ENCODE measurements at regions not wholly inside any gene's neighbourhood (a gene's known extent, or its start where the extent isn't known, plus 50 kb on each side); places are given as distances from the start of the nearest gene placed in this dataset.
A peak's percentile ranks its signal among the peaks of the same experiment; 100 is the strongest.

DNA sequence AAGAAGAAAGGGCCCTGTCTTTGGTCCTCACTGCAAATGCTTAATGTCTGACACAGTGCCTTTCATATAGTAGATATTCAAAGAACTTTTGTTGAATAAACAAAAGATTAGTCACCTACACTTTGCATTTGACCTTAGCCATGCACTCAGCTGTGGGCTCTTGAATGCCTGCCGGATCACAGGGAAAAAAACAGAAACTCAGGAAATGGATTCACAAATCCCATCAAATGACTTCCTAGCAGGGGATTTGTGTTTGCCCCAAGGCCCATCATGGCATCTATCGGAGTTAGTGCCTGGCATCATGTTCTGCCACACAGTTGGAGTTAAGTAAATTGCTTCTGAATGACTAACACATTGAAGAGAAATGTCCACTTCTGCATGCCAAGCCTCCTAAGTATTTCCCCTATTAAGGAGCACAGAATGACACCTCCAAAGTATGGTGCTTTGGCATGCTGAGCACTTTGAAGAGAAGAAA is 72.3 kb upstream of the DST start:
- DNase-seq (ENCODE audit: low read depth) = peak; percentile 81

DNA sequence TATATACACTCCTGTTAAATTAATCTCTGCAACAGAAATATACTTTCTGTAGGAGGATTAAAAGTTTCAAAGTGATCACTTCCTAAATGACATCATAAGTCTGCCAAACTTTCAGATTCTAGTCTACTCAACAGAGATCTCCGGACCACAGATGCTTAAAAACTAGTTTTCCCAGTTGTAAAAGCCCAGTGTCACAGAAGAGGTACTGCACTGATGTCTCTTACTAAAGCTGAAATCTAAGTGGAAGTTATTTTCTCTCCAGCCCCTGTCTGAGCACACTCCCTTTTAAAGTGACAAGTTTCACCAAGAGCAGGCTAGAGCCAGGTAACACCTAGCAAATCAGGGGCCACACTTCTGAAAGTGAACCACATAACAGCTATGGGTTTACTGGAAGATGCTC is 71.6 kb upstream of the DST start:
- DNase-seq (ENCODE audit: low read depth) = no peak

DNA sequence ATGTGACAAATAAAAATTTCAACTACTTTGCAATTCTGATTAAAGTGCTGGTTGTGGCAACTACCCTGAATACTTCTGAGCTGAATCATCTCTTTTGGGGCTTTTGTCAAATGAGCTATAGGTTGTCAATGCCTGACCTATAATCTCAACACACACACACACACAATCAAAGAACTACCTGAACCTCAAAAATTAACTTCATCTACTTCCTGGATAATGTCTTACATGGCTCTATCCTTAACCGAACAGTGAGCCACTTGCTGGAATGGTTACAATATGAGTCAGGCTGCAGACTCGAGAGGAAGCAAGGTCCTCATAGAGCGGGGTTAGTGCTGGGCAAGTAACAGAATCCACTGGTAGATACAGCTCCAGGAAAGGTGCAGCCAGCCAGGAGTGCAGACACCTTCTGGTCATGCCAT is 70.6 kb upstream of the DST start:
- peak; percentile 87 for DNase-seq (ENCODE audit: low read depth)

DNA sequence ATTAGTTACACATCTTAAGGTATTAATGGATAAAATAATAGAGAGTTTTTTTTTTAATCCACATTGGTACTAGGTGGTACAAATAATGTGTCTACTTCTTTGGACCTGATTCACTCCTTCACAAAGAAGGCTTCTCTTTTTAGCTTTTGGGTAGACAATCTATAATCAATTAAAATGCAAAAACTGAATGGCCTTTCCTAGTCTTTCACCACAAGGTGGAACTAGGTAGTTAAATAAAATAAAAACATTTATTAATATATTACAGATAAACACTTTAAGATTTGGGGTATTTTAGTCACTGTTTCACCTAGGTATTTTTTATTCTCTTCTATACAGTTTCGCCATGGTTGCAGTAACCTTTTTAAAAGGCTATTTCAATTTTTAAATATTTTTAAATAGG is 68.3 kb upstream of the DST start:
- no peak for DNase-seq (ENCODE audit: low read depth)

DNA sequence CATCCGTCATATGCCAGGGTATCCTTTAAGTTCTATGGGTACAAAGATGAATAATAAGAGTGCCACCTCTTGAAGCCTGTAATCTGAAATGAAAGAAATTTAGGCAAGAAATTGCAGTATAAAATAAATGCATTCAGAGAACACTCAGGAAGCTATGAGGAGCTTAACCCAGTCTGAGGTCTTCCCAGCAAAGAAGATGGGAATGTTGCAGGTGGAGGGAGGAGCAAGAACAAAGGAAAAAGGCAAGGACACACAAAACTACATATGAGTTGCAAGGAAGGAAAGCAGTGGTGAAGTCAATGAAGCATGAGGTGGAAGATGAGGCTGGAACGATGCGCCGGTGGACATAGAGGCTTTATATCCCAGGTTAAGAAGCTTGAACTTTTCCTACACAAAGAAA is 67.0 kb upstream of the DST start:
- DNase-seq (ENCODE audit: low read depth) = no peak

DNA sequence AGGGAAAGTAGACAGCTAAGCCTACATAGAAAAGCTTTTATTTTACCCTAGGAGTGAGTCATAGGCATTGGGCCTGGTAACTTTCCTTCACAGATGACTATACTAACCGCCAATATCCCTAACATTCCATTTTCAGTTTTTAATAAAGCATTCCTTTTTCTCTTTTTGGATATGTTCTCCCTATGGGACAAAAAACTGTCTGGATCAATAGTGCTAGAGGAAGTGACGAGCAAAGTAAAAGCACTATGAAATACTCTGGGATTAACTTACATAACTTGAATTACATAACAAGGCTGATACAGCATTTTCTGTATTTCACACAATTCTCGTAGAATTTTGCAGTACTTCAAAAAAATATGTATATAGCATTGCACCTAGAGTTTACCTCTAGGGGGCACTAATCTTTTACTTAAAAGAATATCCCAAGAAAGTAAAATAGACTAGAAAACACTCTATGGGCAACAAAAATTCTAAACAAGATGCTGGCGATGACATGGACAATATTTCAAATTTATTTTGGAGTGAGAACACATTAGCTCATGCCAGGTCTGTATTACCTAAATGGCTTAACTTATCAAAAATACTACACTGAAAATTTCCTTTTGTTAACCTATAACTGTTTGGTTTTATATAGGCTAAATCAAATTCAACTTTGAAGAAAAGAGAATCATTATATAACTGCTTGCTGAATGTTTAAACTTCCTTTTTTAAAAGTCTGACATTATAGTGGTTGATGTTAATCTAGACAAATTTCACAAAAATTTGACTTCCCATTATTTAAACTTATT is 66.3 kb upstream of the DST start:
- DNase-seq (ENCODE audit: low read depth) = peak; percentile 81

DNA sequence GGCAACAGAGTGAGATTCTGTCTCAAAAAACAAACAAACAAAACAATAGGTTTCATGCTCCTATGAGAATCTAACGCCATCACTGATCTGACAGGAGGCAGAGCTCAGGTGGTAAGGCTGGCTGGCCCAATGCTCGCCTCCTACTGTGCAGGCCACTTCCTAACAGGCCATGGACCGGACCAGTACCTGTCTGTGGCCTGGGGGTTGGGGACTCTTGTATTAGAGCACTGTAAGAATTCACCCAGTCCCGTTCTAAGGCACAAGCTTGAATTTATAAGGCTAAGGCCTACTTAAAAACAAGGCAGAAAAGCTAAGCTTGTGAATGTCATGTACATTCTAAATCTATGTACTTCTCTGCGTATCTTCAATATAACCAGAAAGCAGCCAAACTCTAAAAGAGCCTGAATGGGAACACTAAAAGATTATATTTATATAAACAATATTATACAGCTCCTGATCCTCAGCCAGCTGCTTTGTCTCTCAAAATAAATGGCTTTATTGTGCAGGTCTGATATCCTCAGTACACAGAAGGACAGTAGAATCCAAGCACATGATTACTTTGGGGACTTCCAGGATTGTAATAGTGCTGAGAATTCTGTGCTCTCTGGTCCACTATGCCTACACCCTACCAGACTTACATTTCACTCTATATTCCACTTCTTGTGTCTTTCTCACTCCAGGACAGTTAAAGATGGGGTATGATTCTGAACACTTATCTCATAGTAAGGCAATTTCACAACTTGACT is 64.5 kb upstream of the DST start:
- no peak for DNase-seq (ENCODE audit: low read depth)

DNA sequence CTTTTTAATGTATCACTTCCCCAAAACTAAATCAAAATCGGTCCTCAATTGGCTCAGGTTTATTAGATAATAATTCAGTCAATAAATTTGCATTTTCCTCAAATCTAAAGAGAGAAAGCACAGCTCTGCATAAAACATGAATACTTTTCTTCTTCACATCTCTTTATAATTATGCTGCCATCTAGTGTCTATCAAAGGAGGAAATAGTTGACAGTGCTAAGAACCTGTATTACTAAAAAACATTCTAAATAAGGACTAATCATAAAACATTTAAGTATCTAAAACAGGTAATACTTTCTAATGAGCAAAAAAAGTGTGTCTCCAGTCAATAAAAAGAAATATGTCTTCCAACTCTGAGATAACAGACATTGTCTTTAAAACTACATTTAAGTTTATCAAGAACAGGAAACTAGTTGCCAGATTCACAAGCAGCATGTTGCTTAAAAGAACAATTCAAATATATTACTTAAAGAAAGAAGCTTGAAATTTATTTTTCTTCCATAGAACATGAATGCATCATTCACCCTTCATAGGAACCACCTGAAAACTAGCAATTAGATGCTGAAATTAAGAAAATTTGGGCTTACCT is 56.5 kb upstream of the DST start:
- peak; percentile 45 for DNase-seq (ENCODE audit: low read depth)

DNA sequence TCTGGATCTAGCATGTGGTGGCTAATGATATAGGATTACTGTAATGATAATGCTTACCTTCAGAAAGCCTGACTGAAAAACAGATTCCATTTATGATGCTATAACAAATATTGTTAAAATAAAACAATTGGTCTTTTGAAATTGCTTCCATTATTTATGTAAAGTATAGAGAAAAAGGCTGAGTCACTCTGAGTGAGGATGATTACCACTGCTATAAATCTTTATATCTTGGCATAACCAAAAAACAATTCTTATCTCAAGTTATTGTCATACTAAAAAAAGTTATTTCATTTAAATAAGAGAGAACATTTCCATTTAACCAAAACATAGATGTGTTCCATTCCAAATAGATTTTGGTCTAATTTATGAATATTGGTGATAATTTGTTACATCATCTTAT is 53.0 kb upstream of the DST start:
- peak; percentile 59 for DNase-seq (ENCODE audit: low read depth)

DNA sequence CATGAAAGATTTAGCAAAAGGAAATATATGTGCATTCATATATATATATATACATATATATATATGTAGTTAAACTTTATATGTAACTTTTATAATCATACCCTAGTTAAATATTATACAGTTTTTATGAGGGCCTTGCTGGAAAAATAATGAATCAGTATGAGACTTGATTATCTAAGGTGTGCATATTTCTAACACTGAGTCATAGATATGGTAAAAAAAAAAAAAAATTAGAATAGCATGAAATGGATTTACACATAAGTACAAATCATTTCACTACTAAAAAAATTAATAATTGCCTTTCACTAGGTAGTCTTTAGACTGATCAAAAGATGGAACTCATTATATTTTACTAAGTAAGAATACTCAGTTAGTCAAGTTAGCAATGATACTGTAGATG is 51.3 kb upstream of the DST start:
- no peak for DNase-seq (ENCODE audit: low read depth)

DNA sequence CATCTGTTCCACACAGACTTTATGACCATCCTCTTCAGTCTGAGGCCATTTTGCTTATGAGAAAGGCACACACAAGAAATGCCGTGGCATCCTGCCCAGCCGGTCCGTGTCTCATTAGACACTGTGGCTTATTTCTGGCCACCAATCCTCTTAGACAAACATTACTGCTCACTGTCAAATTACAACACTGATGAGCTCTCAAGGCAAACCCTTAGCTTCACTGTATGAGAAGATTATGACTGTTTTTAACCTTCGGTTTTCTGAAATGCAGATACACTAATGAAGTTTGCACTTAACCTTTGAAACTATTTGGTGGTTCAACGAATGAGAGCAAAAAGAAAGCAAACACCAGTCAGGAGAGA is 50.5 kb upstream of the DST start:
- DNase-seq (ENCODE audit: low read depth) = peak; percentile 94

DNA sequence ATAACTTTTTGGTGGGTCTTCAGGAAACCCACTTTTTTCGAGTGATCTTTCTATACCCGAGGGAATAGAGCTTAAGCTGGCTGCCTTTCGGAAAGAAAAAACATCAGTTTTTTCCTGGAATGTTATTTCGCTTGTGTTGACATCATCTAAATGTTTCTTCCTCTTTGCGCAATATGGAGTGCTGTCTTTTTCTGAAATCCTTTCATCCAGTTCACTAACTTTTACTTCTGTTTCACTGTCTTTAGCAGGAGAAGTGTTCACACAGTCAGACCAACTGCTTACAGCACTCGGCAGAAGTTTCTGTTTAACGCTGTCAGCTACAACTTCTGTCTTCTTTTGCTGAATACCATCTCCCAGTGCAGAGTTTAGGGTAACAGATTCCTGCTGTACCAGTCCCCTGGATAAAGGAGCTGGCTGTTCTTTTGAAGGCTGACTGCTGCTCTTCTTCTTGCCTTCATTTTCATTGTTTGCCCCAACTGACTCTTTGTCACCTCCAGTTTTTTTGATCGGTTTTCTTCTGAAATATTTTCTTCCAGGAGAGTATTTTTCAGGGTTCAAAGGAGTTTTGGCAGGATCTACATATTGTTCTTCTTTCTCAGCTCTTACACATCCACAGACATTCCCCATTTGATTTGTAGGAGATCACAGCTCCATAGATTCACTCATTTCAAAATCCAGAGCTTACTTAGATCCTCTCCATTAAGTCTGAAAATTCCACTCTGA is 50.0 kb upstream of the DST start:
- peak; percentile 87 for DNase-seq (ENCODE audit: low read depth)
